OCI-LY7 (cell line): ENCODE measurements at regions not wholly inside any gene's neighbourhood (a gene's known extent, or its start where the extent isn't known, plus 50 kb on each side); places are given as distances from the start of the nearest gene placed in this dataset.
"Not testable (repeated sequence)": the region's sequence is repeated elsewhere in the genome, so short reads cannot be mapped to it uniquely, and the experiment has no call there.

ENCODE experiments used
- BruUV-seq: library from RNA; stranded (reverse); fragments of 400-500 nt; replicated peaks from 2 replicates; lab custom pipeline; 2021; lab: Mats Ljungman, UMichigan
- CTCF ChIA-PET: fragments of 300-600 bp; sonication (Branson Sonifier 250); formaldehyde crosslinking; loops from one replicate; lab custom pipeline; 2022; ENCODE audit warnings: antibody characterized with exemption; ENCODE audit not compliant: unreplicated experiment; lab: Charles Lee
- POLR2A ChIA-PET: fragments of 300-600 bp; sonication (Branson Sonifier 250); formaldehyde crosslinking; loops from one replicate; lab custom pipeline; 2022; ENCODE audit warnings: antibody characterized with exemption; lab: Charles Lee
- DNase-seq: peaks from one replicate; pipeline ENCODE4 v3.0.0-alpha.2; 2015; ENCODE audit warnings: low spot score
- H2AFZ ChIP-seq: fragments of 200-600 bp; sonication (generic), shearing (Covaris generic); 2 replicates; pipeline ENCODE4 v1.6.1; 2014; ENCODE audit warnings: mild to moderate bottlenecking, antibody characterized with exemption, low read length, moderate library complexity
- H3K27ac ChIP-seq: fragments of 200-600 bp; sonication (generic); 2 replicates; pipeline ENCODE4 v1.5.1; 2014; ENCODE audit warnings: mixed run types, low read depth, mild to moderate bottlenecking, moderate library complexity, low read length, inconsistent platforms; ENCODE audit not compliant: poor library complexity, severe bottlenecking
- H3K36me3 ChIP-seq: fragments of 200-600 bp; sonication (generic); 2 replicates; pipeline ENCODE4 v1.6.1; 2014; ENCODE audit warnings: mild to moderate bottlenecking, antibody characterized with exemption, low read length, moderate library complexity, mixed read lengths; ENCODE audit not compliant: insufficient read depth
- H3K4me1 ChIP-seq: fragments of 200-600 bp; sonication (generic); 2 replicates; pipeline ENCODE4 v1.5.1; 2014; ENCODE audit warnings: mild to moderate bottlenecking, low read length; ENCODE audit not compliant: insufficient read depth, poor library complexity, severe bottlenecking
- H3K4me2 ChIP-seq: fragments of 200-600 bp; sonication (generic); 2 replicates; pipeline ENCODE4 v1.6.1; 2014; ENCODE audit warnings: mild to moderate bottlenecking, low read length
- H3K4me3 ChIP-seq: fragments of 200-600 bp; sonication (generic); 2 replicates; pipeline ENCODE4 v1.5.1; 2014; ENCODE audit warnings: mild to moderate bottlenecking, low read depth, low read length; ENCODE audit not compliant: poor library complexity, severe bottlenecking
- H3K79me2 ChIP-seq: fragments of 200-600 bp; sonication (generic); 2 replicates; pipeline ENCODE4 v1.6.1; 2016; ENCODE audit warnings: low read depth, mild to moderate bottlenecking, low read length, moderate library complexity, mixed read lengths; ENCODE audit not compliant: insufficient read depth
- H3K9me2 ChIP-seq: fragments of 200-600 bp; sonication (generic); 2 replicates; pipeline ENCODE4 v1.6.1; 2016; ENCODE audit warnings: mild to moderate bottlenecking, low read length, mixed read lengths; ENCODE audit not compliant: insufficient read depth
- H3K9me3 ChIP-seq: fragments of 200-600 bp; sonication (generic); 2 replicates; pipeline ENCODE4 v1.6.1; 2014; ENCODE audit warnings: mild to moderate bottlenecking, mixed run types, low read length, mixed read lengths
- H4K20me1 ChIP-seq: fragments of 200-600 bp; sonication (generic); 2 replicates; pipeline ENCODE4 v1.6.1; 2014; ENCODE audit warnings: mild to moderate bottlenecking, antibody characterized with exemption, low read length, moderate library complexity, mixed read lengths; ENCODE audit not compliant: insufficient read depth
- CTCF ChIP-seq: fragments of 200-600 bp; sonication (generic); conservative IDR thresholded peaks from 2 replicates; pipeline ENCODE4 v1.5.1; 2014; ENCODE audit warnings: mild to moderate bottlenecking, antibody characterized with exemption, low read length, moderate library complexity, mixed read lengths
- EZH2phosphoT487 ChIP-seq: fragments of 200-600 bp; sonication (generic); IDR thresholded peaks from 2 replicates; pipeline ENCODE4 v1.6.1; 2018; ENCODE audit warnings: low read depth, borderline replicate concordance, mild to moderate bottlenecking, mixed run types, antibody characterized with exemption, low read length, moderate library complexity, mixed read lengths
- intact Hi-C: fragments of 100-400 bp; cut with micrococcal nuclease; formaldehyde crosslinking; loops from one replicate; pipeline ENCODE4 v1.10.0; 2022; ENCODE audit not compliant: unreplicated experiment

GRCh38 chr7:109893231-109893630 lies 1197.7 kb upstream of the LRRN3 start:
- Histone ChIP-seq H3K4me3 (no peak overlapping the region), H3K36me3 (no peaks in the 10 kb centered on the region), H3K4me2 (no peak overlapping the region), H3K27ac (no peak overlapping the region), H4K20me1 (no peaks in the 10 kb centered on the region), H3K9me3 (no peaks in the 10 kb centered on the region), H3K9me2 (no peaks in the 10 kb centered on the region), H3K4me1 (no peaks in the 10 kb centered on the region), H2AFZ (no peak overlapping the region), H3K79me2 (no peaks in the 10 kb centered on the region)
- BruUV-seq, result no TSS peak
- ChIA-PET CTCF (no interaction called here), POLR2A (no interaction called here)
- intact Hi-C loops, result no loop called here
- TF ChIP-seq EZH2phosphoT487 (no peak), CTCF (no peak)
- DNase-seq, result no peak

GRCh38 chr7:109895536-109895935 lies 1195.4 kb upstream of the LRRN3 start:
- intact Hi-C loops, result no loop called here
- ChIA-PET POLR2A (interaction anchor here (1.4 kb wide), 1 partner anchor 20 kb away, joined by 3 read pairs; no protein-coding TSS in a partner anchor), CTCF (no interaction called here)
- Histone ChIP-seq H3K4me2 (no peak overlapping the region), H3K79me2 (no peaks in the 10 kb centered on the region), H3K4me1 (no peaks in the 10 kb centered on the region), H3K27ac (no peak overlapping the region), H4K20me1 (no peaks in the 10 kb centered on the region), H3K36me3 (no peaks in the 10 kb centered on the region), H3K9me2 (no peaks in the 10 kb centered on the region), H2AFZ (no peak overlapping the region), H3K9me3 (no peaks in the 10 kb centered on the region), H3K4me3 (no peak overlapping the region)
- TF ChIP-seq CTCF (no peak), EZH2phosphoT487 (no peak)
- DNase-seq, result no peak
- no TSS peak for BruUV-seq

GRCh38 chr7:109901926-109902325 lies 1189.0 kb upstream of the LRRN3 start:
- Histone ChIP-seq H4K20me1 (no peaks in the 10 kb centered on the region), H3K27ac (no peak overlapping the region), H3K36me3 (no peaks in the 10 kb centered on the region), H3K9me3 (no peaks in the 10 kb centered on the region), H3K4me1 (no peaks in the 10 kb centered on the region), H3K79me2 (no peaks in the 10 kb centered on the region), H3K4me3 (no peak overlapping the region), H2AFZ (no peak overlapping the region), H3K9me2 (no peaks in the 10 kb centered on the region), H3K4me2 (no peak overlapping the region)
- no peak for DNase-seq
- intact Hi-C loops, result no loop called here
- CTCF ChIA-PET, result no interaction called here
- no peak for TF ChIP-seq EZH2phosphoT487
- no peak for TF ChIP-seq CTCF
- no TSS peak for BruUV-seq
- POLR2A ChIA-PET, result interaction anchor here (0.5 to 1.1 kb wide), 2 partner anchors 13 to 358 kb away, joined by 3 read pairs; no protein-coding TSS in a partner anchor

- H3K79me2 ChIP-seq, DNase-seq, CTCF ChIA-PET, H3K4me2 ChIP-seq, BruUV-seq, H2AFZ ChIP-seq, H3K27ac ChIP-seq, H3K4me3 ChIP-seq, POLR2A ChIA-PET, H3K36me3 ChIP-seq, H4K20me1 ChIP-seq, H3K9me2 ChIP-seq, intact Hi-C loops, H3K9me3 ChIP-seq, H3K4me1 ChIP-seq: not testable (repeated sequence)
Measured at GRCh38 chr7:109905368-109906065, 1185.4 kb upstream of the LRRN3 start.
